ENCODE measurements at regions not wholly inside any gene's neighbourhood (a gene's known extent, or its start where the extent isn't known, plus 50 kb on each side); places are given as distances from the start of the nearest gene placed in this dataset.

GRCh38 chr10:52836816-52837215, 64.2 kb upstream of the MBL2 start:
- no peaks in the 10 kb centered on the region for H3K4me1 ChIP-seq (ENCODE audit: control insufficient read depth, insufficient read depth, low read length)
- no peak overlapping the region for H3K27ac ChIP-seq (ENCODE audit: low read length)
- no peak overlapping the region for H3K9ac ChIP-seq (ENCODE audit: low read length in 2 of 2)
- no peaks in the 10 kb centered on the region for H3K9me3 ChIP-seq (ENCODE audit: control insufficient read depth in 2 of 2, low read length in 2 of 2)
- H3K27me3 ChIP-seq (ENCODE audit: control insufficient read depth in 1 of 2, insufficient read depth in 2 of 2, low read length in 2 of 2) = no peaks in the 10 kb centered on the region
- no peaks in the 10 kb centered on the region for H3K36me3 ChIP-seq (ENCODE audit: control insufficient read depth in 2 of 2, insufficient read depth in 2 of 2, low read length in 2 of 2)
- no peak overlapping the region for H3K4me3 ChIP-seq (ENCODE audit: low read length in 2 of 2)

All from stomach smooth muscle (tissue), 2 donors.